ENCODE measurements at regions not wholly inside any gene's neighbourhood (a gene's known extent, or its start where the extent isn't known, plus 50 kb on each side); places are given as distances from the start of the nearest gene placed in this dataset.

GRCh38 chr6:98498144-98498775 lies 336.1 kb upstream of the POU3F2 start:
- no peak for TF ChIP-seq CTCF (IDR thresholded peaks at IDR 0.05; ENCODE audit: low read depth, low read length)
- no peak for DNase-seq (ENCODE audit: low read depth in 2 of 2)
- H3K4me3 ChIP-seq (replicated peaks in 1 of 2; ENCODE audit: low read depth in 2 of 2, low read length in 2 of 2): no peak overlapping the region

- no peak for DNase-seq (ENCODE audit: low read depth in 2 of 2)
- TF ChIP-seq CTCF (IDR thresholded peaks at IDR 0.05; ENCODE audit: low read depth, low read length): no peak
- H3K4me3 ChIP-seq (replicated peaks in 1 of 2; ENCODE audit: low read depth in 2 of 2, low read length in 2 of 2): no peak overlapping the region
These were observed 335.5 kb upstream of the POU3F2 start for GRCh38 chr6:98498866-98499265.

DNA sequence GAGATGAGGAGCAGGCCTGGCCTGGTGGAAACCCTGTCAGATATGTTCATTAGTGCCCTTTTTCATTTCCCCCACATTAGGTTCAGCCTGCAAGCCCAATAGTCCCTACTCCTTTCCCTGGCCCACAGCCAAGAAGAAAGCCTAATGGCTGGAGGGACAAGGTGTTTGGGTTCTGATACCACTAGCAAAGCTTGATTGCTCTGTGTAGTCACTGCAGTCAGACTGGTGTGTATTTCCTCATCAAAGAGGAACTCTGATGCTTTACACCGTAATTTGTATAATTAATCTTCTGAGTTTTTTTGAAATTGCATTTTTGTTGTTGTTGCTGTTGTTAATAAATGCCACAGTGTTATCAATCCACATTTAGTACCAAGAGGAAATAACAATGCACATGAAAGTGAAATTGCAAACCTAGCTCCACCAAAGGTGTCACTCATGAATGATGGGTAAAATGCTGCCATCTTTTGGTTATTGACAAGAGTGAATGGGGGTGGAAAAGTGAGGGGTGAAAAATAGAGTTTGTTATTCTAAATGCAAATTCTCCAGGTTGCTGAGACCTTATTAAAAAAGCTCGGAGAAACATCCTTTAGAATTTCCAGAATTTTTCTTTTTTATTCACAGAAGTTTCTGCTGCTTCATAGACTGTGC lies 320.2 kb upstream of the POU3F2 start:
- DNase-seq (ENCODE audit: low read depth in 2 of 2): no peak

DNA sequence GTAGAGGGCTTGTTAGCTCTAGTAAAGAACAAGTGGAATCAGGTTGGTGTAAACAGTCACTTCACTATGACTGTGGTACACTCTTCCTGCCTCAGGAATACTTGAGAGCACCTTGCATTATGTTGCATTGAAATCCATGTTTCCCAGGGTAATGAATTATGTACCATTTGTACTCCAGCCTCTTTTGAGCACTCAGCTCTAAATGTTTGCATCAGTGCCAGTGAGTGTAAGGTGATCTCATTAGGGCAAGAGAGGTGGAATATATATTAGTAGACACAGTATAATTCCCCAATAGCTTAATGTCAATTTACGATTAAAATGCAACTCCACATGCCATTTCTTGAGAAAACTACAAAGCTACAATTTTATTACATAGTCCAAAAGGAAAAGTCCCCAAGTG lies 319.6 kb upstream of the POU3F2 start:
- no peak for TF ChIP-seq CTCF (IDR thresholded peaks at IDR 0.05; ENCODE audit: low read depth, low read length)
- DNase-seq (ENCODE audit: low read depth in 2 of 2): no peak

More for the DNA sequence above, 320.2 kb upstream of the POU3F2 start:
- TF ChIP-seq CTCF (IDR thresholded peaks at IDR 0.05; ENCODE audit: low read depth, low read length): no peak
- no peak overlapping the region for H3K4me3 ChIP-seq (replicated peaks in 1 of 2; ENCODE audit: low read depth in 2 of 2, low read length in 2 of 2)

DNA sequence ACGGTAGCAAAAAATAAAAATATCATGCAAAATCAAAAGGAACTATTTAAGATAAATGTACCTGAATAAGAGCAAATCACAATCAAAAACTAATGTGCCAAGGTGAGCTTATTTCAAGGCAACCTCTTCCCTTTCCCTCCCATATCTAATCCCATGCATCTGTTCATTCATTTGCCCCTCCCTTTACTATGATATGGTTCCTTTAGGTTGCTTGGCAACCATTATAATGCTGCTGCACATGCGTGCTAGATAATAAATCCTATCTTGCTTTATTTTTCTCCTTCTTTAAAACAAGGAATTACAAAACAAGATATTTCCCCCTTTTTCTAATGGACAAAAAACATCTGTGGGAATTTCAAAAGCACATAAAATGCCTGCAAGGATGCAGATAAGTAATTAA lies 318.2 kb upstream of the POU3F2 start:
- H3K4me3 ChIP-seq (replicated peaks in 1 of 2; ENCODE audit: low read depth in 2 of 2, low read length in 2 of 2): no peak overlapping the region
- DNase-seq (ENCODE audit: low read depth in 2 of 2): no peak
- TF ChIP-seq CTCF (IDR thresholded peaks at IDR 0.05; ENCODE audit: low read depth, low read length): no peak

More for the DNA sequence above, 319.6 kb upstream of the POU3F2 start:
- H3K4me3 ChIP-seq (replicated peaks in 1 of 2; ENCODE audit: low read depth in 2 of 2, low read length in 2 of 2): no peak overlapping the region

GRCh38 chr6:98516866-98517265 lies 317.5 kb upstream of the POU3F2 start:
- DNase-seq (ENCODE audit: low read depth in 2 of 2): no peak
- H3K4me3 ChIP-seq (replicated peaks in 1 of 2; ENCODE audit: low read depth in 2 of 2, low read length in 2 of 2): no peak overlapping the region
- no peak for TF ChIP-seq CTCF (IDR thresholded peaks at IDR 0.05; ENCODE audit: low read depth, low read length)
